Hepatocyte (in vitro differentiated cells): ENCODE measurements at regions not wholly inside any gene's neighbourhood (a gene's known extent, or its start where the extent isn't known, plus 50 kb on each side); places are given as distances from the start of the nearest gene placed in this dataset.

Experiments
- DNase-seq: peaks from one replicate; pipeline ENCODE4 v3.0.0-alpha.2; 2016; ENCODE audit warnings: low spot score
- H2AFZ ChIP-seq: fragments of 200-600 bp; sonication (generic); 2 replicates; pipeline ENCODE4 v1.6.0; 2016; ENCODE audit warnings: antibody characterized with exemption, mild to moderate bottlenecking
- H3K27ac ChIP-seq: fragments of 200-600 bp; sonication (generic); 2 replicates; pipeline ENCODE4 v1.5.1; 2016; ENCODE audit warnings: mild to moderate bottlenecking
- H3K27me3 ChIP-seq: fragments of 200-600 bp; sonication (generic); 2 replicates; pipeline ENCODE4 v1.6.1; 2016
- H3K36me3 ChIP-seq: fragments of 200-600 bp; sonication (generic); replicated peaks from 2 replicates; pipeline ENCODE4 v1.5.1; 2016; ENCODE audit warnings: low read depth; ENCODE audit not compliant: insufficient read depth
- H3K4me1 ChIP-seq: fragments of 200-600 bp; sonication (generic); 2 replicates; pipeline ENCODE4 v1.5.1; 2016; ENCODE audit warnings: mild to moderate bottlenecking, moderate library complexity; ENCODE audit not compliant: insufficient read depth
- H3K4me2 ChIP-seq: fragments of 200-600 bp; sonication (generic); 2 replicates; pipeline ENCODE4 v1.6.0; 2016
- H3K4me3 ChIP-seq: fragments of 200-600 bp; sonication (generic); 2 replicates; pipeline ENCODE4 v1.5.1; 2016; ENCODE audit warnings: mild to moderate bottlenecking
- H3K79me2 ChIP-seq: fragments of 200-600 bp; sonication (generic); 2 replicates; pipeline ENCODE4 v1.6.0; 2017; ENCODE audit warnings: mild to moderate bottlenecking
- H3K9me2 ChIP-seq: fragments of 200-600 bp; sonication (generic); replicated peaks from 2 replicates; pipeline ENCODE4 v1.6.0; 2017; ENCODE audit warnings: mild to moderate bottlenecking; ENCODE audit not compliant: insufficient read depth
- H3K9me3 ChIP-seq: fragments of 200-600 bp; sonication (generic); 2 replicates; pipeline ENCODE4 v1.5.1; 2016; ENCODE audit warnings: low read depth, mild to moderate bottlenecking
- H4K20me1 ChIP-seq: fragments of 200-600 bp; sonication (generic); 2 replicates; pipeline ENCODE4 v1.6.0; 2016; ENCODE audit warnings: mild to moderate bottlenecking; ENCODE audit not compliant: insufficient read depth, poor library complexity, severe bottlenecking
- CTCF ChIP-seq: fragments of 200-600 bp; sonication (generic); IDR thresholded peaks from 2 replicates; pipeline ENCODE4 v1.5.1; 2016; ENCODE audit warnings: antibody characterized with exemption, mild to moderate bottlenecking; ENCODE audit not compliant: poor library complexity
- EZH2 ChIP-seq: fragments of 200-600 bp; sonication (generic); IDR thresholded peaks from 2 replicates; pipeline ENCODE4 v1.6.1; 2016; ENCODE audit warnings: antibody characterized with exemption, mild to moderate bottlenecking, borderline replicate concordance
- EZH2phosphoT487 ChIP-seq: fragments of 200-600 bp; sonication (generic); IDR thresholded peaks from one replicate; pipeline ENCODE4 v1.6.1; 2018; ENCODE audit warnings: antibody characterized with exemption, mild to moderate bottlenecking, low read depth, moderate library complexity; ENCODE audit not compliant: unreplicated experiment, severe bottlenecking
- WGBS: methylation state at CpG from one replicate; pipeline ENCODE4 v1.1.6; 2016; ENCODE audit warnings: low lambda C conversion rate; ENCODE audit errors: missing lambda C conversion rate; 5-methylcytosine and 5-hydroxymethylcytosine counted together

GRCh38 chr4:135744928-135745327 is 1543.3 kb upstream of the PABPC4L start:
- Histone ChIP-seq H2AFZ (no peak overlapping the region), H3K27ac (no peak overlapping the region), H3K4me3 (no peak overlapping the region), H3K4me1 (no peaks in the 10 kb centered on the region), H3K9me2 (no peaks in the 10 kb centered on the region), H3K4me2 (no peak overlapping the region), H4K20me1 (no peaks in the 10 kb centered on the region), H3K9me3 (no peaks in the 10 kb centered on the region), H3K27me3 (no peaks in the 10 kb centered on the region), H3K36me3 (no peaks in the 10 kb centered on the region), H3K79me2 (no peaks in the 10 kb centered on the region)
- DNase-seq = no peak
- no peak for TF ChIP-seq CTCF
- TF ChIP-seq EZH2 = no peak
- no peak for TF ChIP-seq EZH2phosphoT487
- 93% methylated on average over 1 of the region's 1 CpG for WGBS

- Histone ChIP-seq H3K4me3 (no peak overlapping the region), H3K9me3 (no peaks in the 10 kb centered on the region), H3K4me1 (no peaks in the 10 kb centered on the region), H3K4me2 (no peak overlapping the region), H3K9me2 (no peaks in the 10 kb centered on the region), H4K20me1 (no peaks in the 10 kb centered on the region), H3K27ac (no peak overlapping the region), H3K27me3 (no peaks in the 10 kb centered on the region), H3K36me3 (no peaks in the 10 kb centered on the region), H3K79me2 (no peaks in the 10 kb centered on the region), H2AFZ (no peak overlapping the region)
- TF ChIP-seq CTCF (no peak), EZH2 (no peak), EZH2phosphoT487 (no peak)
- WGBS = 60% methylated on average over 5 of the region's 5 CpGs
- DNase-seq = no peak
These were observed 1540.0 kb upstream of the PABPC4L start for GRCh38 chr4:135741583-135741982.

GRCh38 chr4:135739354-135739753 is 1537.8 kb upstream of the PABPC4L start:
- 82% methylated on average over 2 of the region's 2 CpGs for WGBS
- Histone ChIP-seq H3K4me1 (no peaks in the 10 kb centered on the region), H3K4me2 (no peak overlapping the region), H2AFZ (no peak overlapping the region), H3K36me3 (no peaks in the 10 kb centered on the region), H3K9me3 (no peaks in the 10 kb centered on the region), H3K4me3 (no peak overlapping the region), H3K27ac (no peak overlapping the region), H3K27me3 (no peaks in the 10 kb centered on the region), H4K20me1 (no peaks in the 10 kb centered on the region), H3K9me2 (no peaks in the 10 kb centered on the region), H3K79me2 (no peaks in the 10 kb centered on the region)
- no peak for DNase-seq
- TF ChIP-seq CTCF (no peak), EZH2 (no peak), EZH2phosphoT487 (no peak)

GRCh38 chr4:135735512-135735911 is 1533.9 kb upstream of the PABPC4L start:
- Histone ChIP-seq H3K27ac (no peak overlapping the region), H4K20me1 (no peaks in the 10 kb centered on the region), H3K4me1 (no peaks in the 10 kb centered on the region), H3K9me3 (no peaks in the 10 kb centered on the region), H2AFZ (no peak overlapping the region), H3K27me3 (no peaks in the 10 kb centered on the region), H3K4me3 (no peak overlapping the region), H3K36me3 (no peaks in the 10 kb centered on the region), H3K9me2 (no peaks in the 10 kb centered on the region), H3K4me2 (no peak overlapping the region), H3K79me2 (no peaks in the 10 kb centered on the region)
- no peak for TF ChIP-seq CTCF
- TF ChIP-seq EZH2 = no peak
- TF ChIP-seq EZH2phosphoT487 = no peak
- DNase-seq = no peak
